IPS-NIHi7 (cell line): ENCODE measurements at regions not wholly inside any gene's neighbourhood (a gene's known extent, or its start where the extent isn't known, plus 50 kb on each side); places are given as distances from the start of the nearest gene placed in this dataset.
A peak's percentile ranks its signal among the peaks of the same experiment; 100 is the strongest.

Experiments
- DNase-seq: peaks from one replicate; pipeline ENCODE4 v3.0.0; 2012; ENCODE audit warnings: mixed read lengths; ENCODE audit errors: extremely low spot score

- DNase-seq = no peak
Measured at GRCh38 chr6:81694855-81695254, 57.6 kb downstream of the TENT5A start.

GRCh38 chr6:81694207-81694606 lies 58.3 kb downstream of the TENT5A start:
- DNase-seq = no peak

- no peak for DNase-seq
Measured at GRCh38 chr6:81693266-81693665, 59.2 kb downstream of the TENT5A start.

GRCh38 chr6:81690073-81690472 lies 62.4 kb downstream of the TENT5A start:
- DNase-seq = no peak

- DNase-seq = no peak
Measured at GRCh38 chr6:81689580-81689979, 62.9 kb downstream of the TENT5A start.

GRCh38 chr6:81683912-81684311 lies 68.6 kb downstream of the TENT5A start:
- DNase-seq = no peak

- DNase-seq = no peak
Measured at GRCh38 chr6:81682858-81683620, 69.4 kb downstream of the TENT5A start.

- DNase-seq = no peak
Measured at GRCh38 chr6:81682235-81682795, 70.2 kb downstream of the TENT5A start.

GRCh38 chr6:81669445-81669844 lies 83.0 kb downstream of the TENT5A start:
- no peak for DNase-seq

- no peak for DNase-seq
Measured at GRCh38 chr6:81668615-81669047, 83.8 kb downstream of the TENT5A start.

- DNase-seq = no peak
Measured at GRCh38 chr6:81666481-81666880, 86.0 kb downstream of the TENT5A start.

GRCh38 chr6:81656231-81656630 lies 96.2 kb downstream of the TENT5A start:
- DNase-seq = no peak

GRCh38 chr6:81655696-81656095 lies 96.8 kb downstream of the TENT5A start:
- DNase-seq = no peak

- DNase-seq = no peak
Measured at GRCh38 chr6:81648502-81648901, 104.0 kb downstream of the TENT5A start.

- no peak for DNase-seq
Measured at GRCh38 chr6:81643156-81643555, 109.3 kb downstream of the TENT5A start.

- no peak for DNase-seq
Measured at GRCh38 chr6:81640891-81641290, 111.6 kb downstream of the TENT5A start.

- no peak for DNase-seq
Measured at GRCh38 chr6:81640126-81640525, 112.4 kb downstream of the TENT5A start.

- peak; percentile 12 for DNase-seq
Measured at GRCh38 chr6:81638366-81638765, 114.1 kb downstream of the TENT5A start.

GRCh38 chr6:81636930-81637568 lies 115.4 kb downstream of the TENT5A start:
- DNase-seq = no peak

GRCh38 chr6:81634155-81634880 lies 118.2 kb downstream of the TENT5A start:
- no peak for DNase-seq

- no peak for DNase-seq
Measured at GRCh38 chr6:81633391-81633790, 119.1 kb downstream of the TENT5A start.

- DNase-seq = no peak
Measured at GRCh38 chr6:81630719-81631118, 121.8 kb downstream of the TENT5A start.
